Gastroesophageal sphincter (tissue), 3 donors: ENCODE measurements at regions not wholly inside any gene's neighbourhood (a gene's known extent, or its start where the extent isn't known, plus 50 kb on each side); places are given as distances from the start of the nearest gene placed in this dataset.

Experiments
- CTCF ChIP-seq, 4 experiments: fragments of 200-600 bp in 2 of 4; fragments of 450-650 bp in 2 of 4; sonication (generic) in 1 of 4; IDR thresholded peaks; one replicate each; pipeline ENCODE4 v1.5.1; 2017 to 2019; ENCODE audit warnings: antibody characterized with exemption in 4 of 4, mild to moderate bottlenecking in 2 of 4, moderate library complexity in 2 of 4
- POLR2A ChIP-seq, 2 donors: fragments of 450-650 bp; IDR thresholded peaks; one replicate each; pipeline ENCODE4 v1.6.1; 2017; ENCODE audit warnings: antibody characterized with exemption in 2 of 2, mild to moderate bottlenecking in 2 of 2, moderate library complexity in 1 of 2

- TF ChIP-seq CTCF (IDR thresholded peaks at IDR 0.05) (no peak), POLR2A (IDR thresholded peaks at IDR 0.05) (no peak)
Measured at GRCh38 chr11:34747251-34747650, 126.4 kb downstream of the EHF start.
